ENCODE measurements at regions not wholly inside any gene's neighbourhood (a gene's known extent, or its start where the extent isn't known, plus 50 kb on each side); places are given as distances from the start of the nearest gene placed in this dataset.

DNA sequence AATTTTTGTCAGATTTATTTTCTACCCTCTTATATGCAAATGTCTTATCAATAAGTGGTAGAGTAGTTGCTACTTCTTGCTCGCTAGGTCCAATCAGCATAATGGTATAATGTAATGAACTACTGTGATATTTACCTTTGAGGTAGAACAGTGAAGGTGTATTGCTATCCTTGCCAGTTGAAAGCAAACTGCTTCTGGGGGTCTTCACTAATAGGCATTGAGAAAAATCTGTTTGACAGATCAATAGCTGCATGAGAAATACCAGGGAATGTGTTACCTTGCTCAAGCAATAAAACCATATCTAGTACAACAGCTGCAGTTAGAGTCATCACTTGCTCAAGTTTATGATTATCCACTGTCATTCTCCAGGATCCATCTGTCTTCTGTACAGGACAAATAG, 50.1 kb upstream of the EFEMP1 start:
- intact Hi-C loops (cut with DNase I), result no loop called here
- no peak for DNase-seq

GRCh38 chr2:55976681-55977080, 53.1 kb upstream of the EFEMP1 start:
- DNase-seq, result no peak
- intact Hi-C loops (cut with DNase I), result no loop called here

DNA sequence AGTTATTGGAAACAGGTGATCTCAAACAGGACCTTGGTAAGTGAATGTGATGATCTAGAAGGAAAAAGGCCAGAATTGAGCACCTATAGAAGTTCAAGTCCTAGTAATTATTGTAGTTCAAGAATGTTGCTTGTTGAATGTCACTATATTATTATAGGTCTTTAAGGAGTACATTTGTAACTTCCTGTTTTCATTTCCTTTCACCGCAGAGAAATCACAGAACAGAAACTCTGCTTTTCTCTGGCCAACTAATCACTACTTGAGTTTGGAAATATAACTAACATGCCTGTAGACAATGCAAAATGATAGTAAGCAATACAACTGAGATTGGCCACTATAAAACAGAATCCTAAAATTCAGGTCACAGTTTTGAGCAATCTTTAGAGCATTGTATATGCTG, 61.8 kb upstream of the EFEMP1 start:
- intact Hi-C loops (cut with DNase I), result no loop called here
- DNase-seq, result no peak

DNA sequence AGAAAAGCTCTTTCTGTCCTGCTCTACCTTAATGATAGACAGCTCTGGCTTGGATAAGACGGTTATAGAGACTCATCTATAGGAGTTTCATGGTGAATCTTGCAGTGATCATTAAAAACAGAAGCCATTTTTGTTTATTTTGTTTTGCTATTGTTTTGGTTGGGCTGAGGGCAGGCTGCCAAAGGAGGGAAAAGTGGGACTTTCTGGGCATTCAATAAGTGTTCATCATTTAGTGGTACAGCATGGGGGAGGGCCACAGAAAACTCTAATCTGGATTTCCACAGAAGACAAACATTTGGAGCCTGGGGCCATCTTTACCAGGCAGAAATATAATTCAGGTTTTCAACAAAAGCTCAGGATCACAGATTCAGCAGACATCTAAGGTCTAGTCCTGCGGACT, 62.4 kb upstream of the EFEMP1 start:
- intact Hi-C loops (cut with DNase I), result no loop called here
- no peak for DNase-seq

- intact Hi-C loops (cut with DNase I), result no loop called here
- no peak for DNase-seq
Measured at GRCh38 chr2:55986700-55987440, 63.3 kb upstream of the EFEMP1 start.

DNA sequence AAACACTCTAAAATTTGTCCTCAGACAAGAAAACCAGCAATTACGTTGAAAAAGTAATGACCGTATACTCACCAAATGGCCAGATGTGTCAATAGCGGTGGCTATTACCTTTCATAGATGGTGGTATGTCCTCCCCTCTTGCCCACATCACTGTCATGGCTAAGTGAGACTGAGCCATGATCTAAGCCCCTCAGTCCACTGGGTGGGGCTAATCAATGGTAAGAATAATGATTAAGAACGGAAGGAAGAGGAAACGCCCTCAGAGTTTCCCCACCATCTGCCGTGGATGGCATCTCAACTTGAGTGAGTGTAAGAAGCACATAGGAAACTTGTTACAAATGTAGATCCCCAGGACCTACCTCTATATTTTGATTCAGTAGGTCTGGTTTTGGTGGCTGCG, 65.8 kb upstream of the EFEMP1 start:
- no peak for DNase-seq
- intact Hi-C loops (cut with DNase I), result no loop called here

GRCh38 chr2:55992455-55992854, 68.9 kb upstream of the EFEMP1 start:
- intact Hi-C loops (cut with DNase I), result no loop called here

DNA sequence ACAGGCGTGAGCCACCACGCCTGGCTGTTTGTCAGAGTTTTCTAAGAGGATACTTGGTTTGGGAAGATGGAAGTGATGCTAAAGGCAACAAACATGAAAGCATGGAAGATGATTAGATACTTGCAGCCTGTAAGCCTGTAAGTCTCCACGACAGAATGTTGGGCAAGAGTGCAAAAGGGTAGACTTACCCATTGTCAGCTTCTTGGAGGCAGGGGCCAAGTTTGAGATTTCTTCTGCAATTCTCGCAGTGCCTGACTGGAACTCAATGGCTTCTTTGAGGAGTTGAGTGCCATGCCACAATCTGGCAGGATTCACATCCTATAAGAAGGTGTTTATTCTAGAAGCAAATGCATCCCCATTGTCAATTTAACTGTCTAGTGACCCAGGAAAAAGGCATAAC, 70.1 kb upstream of the EFEMP1 start:
- intact Hi-C loops (cut with DNase I), result no loop called here
- DNase-seq, result no peak

More at GRCh38 chr2:55992455-55992854, 68.9 kb upstream of the EFEMP1 start:
- no peak for DNase-seq

DNA sequence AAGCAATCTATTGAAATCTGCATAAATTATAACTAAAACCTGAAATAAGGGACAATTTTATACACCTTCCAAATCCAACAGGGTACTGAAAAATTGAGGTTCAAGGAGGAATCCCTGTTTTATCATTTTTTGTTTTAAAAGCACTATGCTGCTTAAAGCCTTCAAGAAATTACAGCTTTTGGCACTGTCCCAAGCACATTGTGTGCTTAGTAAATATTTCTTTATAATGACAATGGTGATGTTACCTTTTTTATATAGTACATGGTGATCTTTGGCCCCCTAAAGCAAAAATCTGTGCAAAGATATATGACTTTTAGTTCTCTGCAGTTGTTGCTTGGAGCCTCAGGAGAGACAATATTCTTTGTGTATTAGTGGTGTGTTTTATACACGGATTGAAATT, 71.6 kb upstream of the EFEMP1 start:
- DNase-seq, result no peak
- intact Hi-C loops (cut with DNase I), result no loop called here

DNA sequence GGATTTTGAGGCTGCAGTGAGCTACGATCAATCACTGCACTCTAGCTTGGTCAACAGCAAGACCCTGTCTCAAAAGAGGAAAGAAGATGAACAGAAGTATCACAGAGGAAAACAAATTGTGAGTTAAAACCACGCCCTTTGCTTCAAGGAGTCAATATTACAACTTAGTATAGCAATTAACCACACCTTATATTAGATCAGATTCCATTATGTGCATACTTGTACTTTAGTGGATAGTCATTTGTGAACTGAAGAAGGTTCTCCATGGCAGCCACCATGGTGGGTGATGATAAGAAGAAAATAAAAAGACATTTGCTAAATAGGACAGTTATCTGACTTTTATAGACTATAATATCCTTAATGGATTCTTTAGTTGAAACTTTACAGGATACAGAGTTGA, 72.3 kb upstream of the EFEMP1 start:
- intact Hi-C loops (cut with DNase I), result no loop called here
- DNase-seq, result no peak

- intact Hi-C loops (cut with DNase I), result no loop called here
Measured at GRCh38 chr2:55999231-55999630, 75.6 kb upstream of the EFEMP1 start.

DNA sequence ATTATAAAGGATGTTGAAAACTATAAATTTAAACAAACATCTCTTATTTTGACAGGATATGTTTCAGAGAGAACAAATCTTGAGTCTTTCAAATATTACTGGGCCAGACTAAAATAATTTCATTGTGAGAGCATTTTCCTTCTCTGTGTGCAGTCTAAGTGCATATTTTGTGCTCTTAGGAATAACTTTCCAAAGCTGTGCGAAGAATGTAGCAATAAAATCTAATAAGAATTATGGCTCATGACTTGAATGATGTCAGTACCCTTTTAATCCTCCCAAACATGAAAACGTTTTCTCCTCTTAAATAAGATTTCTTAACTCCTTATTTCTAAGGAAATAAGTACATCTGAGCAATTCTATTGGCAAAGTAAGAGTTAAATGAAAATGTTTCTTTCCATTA, 76.2 kb upstream of the EFEMP1 start:
- intact Hi-C loops (cut with DNase I), result no loop called here
- no peak for DNase-seq

More at GRCh38 chr2:55999231-55999630, 75.6 kb upstream of the EFEMP1 start:
- no peak for DNase-seq

- no peak for DNase-seq
- intact Hi-C loops (cut with DNase I), result no loop called here
Measured at GRCh38 chr2:56001947-56002346, 78.4 kb upstream of the EFEMP1 start.

DNA sequence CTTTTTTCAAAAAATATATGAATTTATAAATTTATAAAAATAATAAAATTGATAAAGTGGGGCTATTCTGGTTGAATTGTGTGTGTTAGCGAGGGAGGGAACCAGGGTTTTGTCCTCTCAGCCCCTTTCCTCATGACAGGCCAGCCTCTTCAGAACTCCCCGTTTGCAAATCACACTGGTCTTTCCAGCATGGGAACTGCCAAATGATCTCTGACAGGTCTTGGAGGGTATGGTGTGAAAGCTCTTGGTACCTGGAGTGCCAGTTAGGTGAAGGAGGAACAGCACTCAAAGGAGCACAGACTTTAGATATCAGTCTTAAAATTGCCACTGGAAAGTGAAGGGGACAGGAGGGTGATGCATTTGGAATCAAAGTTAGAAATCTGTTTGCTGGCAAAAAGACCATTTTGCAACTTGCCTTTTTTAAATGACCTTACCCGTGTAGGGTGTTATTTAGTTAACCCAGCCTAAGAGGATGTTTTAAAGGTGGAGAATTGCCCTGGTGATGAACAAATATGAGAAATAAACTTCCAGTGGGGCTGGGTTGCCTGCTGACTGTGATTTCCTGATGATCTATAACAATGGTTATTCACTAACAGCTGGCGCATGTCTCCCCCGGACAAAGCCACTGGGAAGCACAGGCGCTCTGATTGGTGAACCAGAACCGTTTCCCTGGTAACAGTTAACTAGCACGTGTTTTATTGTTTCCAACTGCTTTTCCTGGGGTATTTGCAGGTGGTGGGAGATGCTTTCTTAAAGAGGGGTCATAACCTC, 85.3 kb upstream of the EFEMP1 start:
- intact Hi-C loops (cut with DNase I), result loop anchor here (1.0 kb wide), 1 partner anchor 291 kb away; no protein-coding TSS in a partner anchor

DNA sequence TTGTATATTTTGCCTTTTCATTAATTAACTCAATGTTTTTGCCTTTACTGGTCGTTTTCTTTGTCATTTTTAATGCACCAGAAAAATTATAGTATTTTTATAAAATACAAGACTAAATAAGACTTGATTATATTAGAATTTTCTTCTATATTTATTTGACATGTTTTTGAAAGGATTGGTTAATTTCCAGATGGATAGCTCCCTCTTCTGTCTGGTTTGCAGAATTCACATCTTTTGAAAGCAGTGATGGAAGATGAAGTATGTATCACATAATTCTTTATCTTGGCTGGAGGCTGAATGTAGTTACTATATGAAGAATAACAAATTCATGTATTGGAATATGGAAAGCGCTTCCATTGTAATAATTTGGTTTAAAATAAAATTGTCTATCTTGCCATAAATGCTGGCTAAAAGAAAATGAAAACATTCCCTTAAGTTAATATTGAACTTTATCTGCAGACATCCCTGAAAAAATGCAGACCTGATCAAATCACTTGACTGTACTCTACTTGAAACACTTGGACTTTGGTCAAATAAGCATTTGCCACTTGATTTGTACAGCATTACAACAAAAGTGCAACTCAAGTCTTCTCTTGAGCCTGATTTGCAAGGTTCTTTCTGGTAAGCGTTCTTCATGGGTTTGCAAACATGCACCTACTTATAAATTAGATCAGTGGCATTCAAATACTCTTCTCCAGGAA, 86.3 kb upstream of the EFEMP1 start:
- no peak for DNase-seq
- intact Hi-C loops (cut with DNase I), result loop anchor here (1.0 to 10.0 kb wide), 3 partner anchors 125 to 292 kb away; no protein-coding TSS in a partner anchor

More for the DNA sequence above, 85.3 kb upstream of the EFEMP1 start:
- DNase-seq, result peak; percentile 22 to 93 (median 58)

- intact Hi-C loops (cut with DNase I), result loop anchor here (5.0 to 10.0 kb wide), 2 partner anchors 123 to 244 kb away; no protein-coding TSS in a partner anchor
- DNase-seq, result no peak
Measured at GRCh38 chr2:56011624-56012023, 88.0 kb upstream of the EFEMP1 start.

DNA sequence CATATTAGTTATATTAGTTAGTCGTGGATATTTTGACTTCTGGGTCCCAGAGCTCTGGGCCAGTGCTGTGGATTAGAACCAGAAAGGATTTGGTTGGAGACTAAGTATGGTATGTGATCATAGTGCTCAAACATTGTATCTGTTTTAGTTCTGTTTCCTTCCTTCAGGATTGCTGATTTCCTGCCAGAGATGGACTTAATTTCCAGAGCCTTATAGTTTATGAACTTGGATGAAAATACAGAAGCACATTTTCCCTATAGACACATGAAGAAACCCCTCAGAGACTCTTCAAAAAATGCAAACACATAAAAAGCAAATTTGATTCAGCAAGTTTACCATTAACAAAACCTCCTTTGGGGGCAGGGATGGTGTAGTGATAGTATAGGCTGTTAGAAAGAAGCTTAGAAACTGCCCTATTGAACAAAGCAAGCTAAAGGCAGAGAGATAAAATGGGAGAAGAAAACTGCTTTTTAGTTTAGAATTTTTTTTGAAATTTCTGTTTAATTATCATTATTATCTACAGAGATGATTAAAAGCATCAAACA, 88.7 kb upstream of the EFEMP1 start:
- intact Hi-C loops (cut with DNase I), result loop anchor here (5.0 to 10.0 kb wide), 2 partner anchors 123 to 245 kb away; no protein-coding TSS in a partner anchor

DNA sequence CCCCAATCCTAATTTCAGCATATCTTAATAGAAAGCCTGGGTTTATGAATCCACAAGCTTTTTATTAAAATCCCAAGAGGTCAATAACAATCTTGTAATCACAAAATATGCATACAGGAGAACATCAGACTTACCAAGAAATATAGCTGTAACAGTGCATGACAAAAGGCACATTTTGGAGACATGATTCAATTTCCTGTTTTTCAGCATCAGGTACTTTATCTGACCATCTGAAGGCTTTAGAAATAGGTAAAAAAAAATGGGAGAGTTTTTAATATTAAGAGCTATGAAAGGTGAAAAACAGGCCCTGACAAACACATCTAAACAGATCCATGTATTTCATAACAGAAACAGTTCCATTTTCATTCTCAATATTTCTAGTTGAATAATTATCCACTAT, 89.9 kb upstream of the EFEMP1 start:
- intact Hi-C loops (cut with DNase I), result loop anchor here (5.0 to 10.0 kb wide), 2 partner anchors 121 to 246 kb away; no protein-coding TSS in a partner anchor
- DNase-seq, result no peak

More for the DNA sequence above, 88.7 kb upstream of the EFEMP1 start:
- no peak for DNase-seq

GRCh38 chr2:56014046-56014730, 90.6 kb upstream of the EFEMP1 start:
- intact Hi-C loops (cut with DNase I), result loop anchor here (5.0 to 10.0 kb wide), 2 partner anchors 121 to 247 kb away; no protein-coding TSS in a partner anchor

GRCh38 chr2:56015711-56016115, 92.1 kb upstream of the EFEMP1 start:
- intact Hi-C loops (cut with DNase I), result loop anchor here (10.0 kb wide), 1 partner anchor 119 kb away; no protein-coding TSS in a partner anchor
- DNase-seq, result no peak

More at GRCh38 chr2:56014046-56014730, 90.6 kb upstream of the EFEMP1 start:
- no peak for DNase-seq
